HFFc6 (cell line): ENCODE measurements at regions not wholly inside any gene's neighbourhood (a gene's known extent, or its start where the extent isn't known, plus 50 kb on each side); places are given as distances from the start of the nearest gene placed in this dataset.

Experiments
- DNase-seq: peaks from one replicate; pipeline ENCODE4 v3.0.0-alpha.2; 2018
- H3K27ac Mint-ChIP-seq: 2 replicates; pipeline ENCODE4 v1.8.0; 2020; ENCODE audit warnings: mild to moderate bottlenecking, mixed read lengths
- H3K27me3 Mint-ChIP-seq: 2 replicates; pipeline ENCODE4 v1.8.0; 2021; ENCODE audit warnings: mild to moderate bottlenecking, moderate library complexity, mixed read lengths; ENCODE audit not compliant: insufficient read depth
- H3K36me3 Mint-ChIP-seq: 2 replicates; pipeline ENCODE4 v1.8.0; 2021; ENCODE audit warnings: low read depth, mixed read lengths
- H3K4me1 Mint-ChIP-seq: 2 replicates; pipeline ENCODE4 v1.8.0; 2020; ENCODE audit warnings: low read depth, mixed read lengths
- H3K4me3 Mint-ChIP-seq: 2 replicates; pipeline ENCODE4 v1.8.0; 2020; ENCODE audit warnings: mild to moderate bottlenecking, moderate library complexity, mixed read lengths
- H3K9me3 Mint-ChIP-seq: 2 replicates; pipeline ENCODE4 v1.8.0; 2020; ENCODE audit warnings: mild to moderate bottlenecking, mixed read lengths
- CTCF ChIP-seq: fragments of 200-600 bp; sonication (generic); IDR thresholded peaks from 2 replicates; pipeline ENCODE4 v1.5.0; 2021; ENCODE audit warnings: antibody characterized with exemption, mild to moderate bottlenecking

DNA sequence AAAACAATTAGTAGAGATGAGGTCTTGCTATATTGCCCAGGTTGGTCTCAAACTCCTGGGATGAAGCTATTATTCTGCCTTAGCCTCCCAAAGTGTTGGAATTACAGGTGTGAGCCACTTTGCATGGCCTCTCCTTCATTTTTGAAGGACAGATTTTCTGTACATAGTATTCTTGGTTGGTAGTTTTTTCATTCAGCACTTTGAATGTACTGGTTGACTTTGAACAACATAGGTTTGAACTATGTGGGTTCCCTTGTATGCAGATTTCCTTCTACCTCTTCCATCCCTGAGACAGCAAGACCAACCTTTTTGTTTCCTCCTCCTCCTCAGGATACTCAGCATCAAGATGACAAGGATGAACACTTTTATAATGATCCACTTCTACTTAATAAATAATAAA lies 436.4 kb downstream of the QKI start:
- no peaks in the 10 kb centered on the region; the same call in 1 of the 2 replicates for H3K27me3 Mint-ChIP-seq
- H3K36me3 Mint-ChIP-seq, result no peaks in the 10 kb centered on the region
- no peak for TF ChIP-seq CTCF
- H3K4me1 Mint-ChIP-seq, result no peaks in the 10 kb centered on the region
- H3K9me3 Mint-ChIP-seq, result peaks cover 15% of the 10 kb centered on the region
- H3K27ac Mint-ChIP-seq, result no peak overlapping the region
- H3K4me3 Mint-ChIP-seq, result no peak overlapping the region
- no peak for DNase-seq

DNA sequence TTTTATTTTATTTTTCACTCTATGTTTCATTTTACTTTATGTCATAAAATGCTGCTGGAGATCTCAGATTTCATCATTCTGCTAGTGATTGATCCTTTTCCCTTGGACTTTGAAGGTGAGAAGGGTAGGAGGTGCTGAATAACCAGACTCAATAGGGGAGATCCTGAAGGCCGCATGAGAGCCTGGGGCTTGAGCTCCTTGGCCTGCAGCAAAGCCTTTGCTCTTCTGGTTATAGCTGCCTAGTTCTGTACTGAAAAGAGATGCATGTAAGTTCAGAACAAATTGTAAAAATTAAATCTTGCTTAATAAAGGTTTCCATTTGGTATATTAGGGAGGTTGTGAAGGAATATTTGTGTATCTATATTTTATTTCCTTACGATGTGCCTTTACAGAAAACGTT lies 430.2 kb downstream of the QKI start:
- H3K36me3 Mint-ChIP-seq, result peaks cover 11% of the 10 kb centered on the region; the same call in 1 of the 2 replicates
- H3K9me3 Mint-ChIP-seq, result peaks cover 17% of the 10 kb centered on the region
- DNase-seq, result no peak
- TF ChIP-seq CTCF, result no peak
- no peak overlapping the region for H3K4me3 Mint-ChIP-seq
- H3K27me3 Mint-ChIP-seq, result peaks cover 8% of the 10 kb centered on the region
- no peaks in the 10 kb centered on the region for H3K4me1 Mint-ChIP-seq
- no peak overlapping the region for H3K27ac Mint-ChIP-seq

DNA sequence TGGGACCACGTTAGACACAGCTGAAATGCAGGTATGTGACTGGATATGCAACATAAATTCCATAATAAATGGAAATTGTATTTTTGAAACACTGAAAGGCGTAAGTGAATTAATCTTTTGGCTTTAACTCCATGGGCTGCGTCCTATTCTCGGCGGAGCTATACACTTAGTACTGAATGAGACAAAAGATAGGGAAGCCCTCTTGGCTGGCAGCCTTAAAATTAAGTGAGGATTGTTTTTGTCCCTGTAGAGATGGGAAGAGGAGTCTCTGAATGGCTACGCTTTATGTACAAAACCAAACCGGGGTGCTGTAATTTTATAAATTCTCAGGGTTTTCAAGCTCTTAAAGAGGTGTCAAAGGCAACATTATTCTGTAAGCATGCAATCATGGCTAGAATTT lies 429.8 kb downstream of the QKI start:
- TF ChIP-seq CTCF, result no peak
- H3K27me3 Mint-ChIP-seq, result peaks cover 8% of the 10 kb centered on the region

DNA sequence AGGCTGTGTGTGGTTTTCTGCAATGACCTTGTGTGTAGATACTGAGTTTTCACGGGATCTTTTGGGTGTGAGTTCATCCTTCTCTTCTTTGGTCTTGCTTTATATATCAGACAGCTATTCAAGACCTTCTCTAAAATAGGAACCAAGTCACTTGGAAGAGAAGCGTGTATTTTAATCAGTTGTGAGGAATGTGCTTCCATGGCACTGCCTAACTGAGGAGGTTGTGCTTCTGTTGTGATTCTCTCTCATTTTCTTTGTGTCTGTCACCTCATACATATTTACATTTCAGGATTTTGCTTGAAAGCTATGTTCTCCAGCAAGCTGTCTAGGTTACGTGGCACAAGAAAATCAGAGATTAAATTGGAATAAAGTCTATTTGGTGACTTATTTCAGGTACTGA lies 428.7 kb downstream of the QKI start:
- Mint-ChIP-seq H3K36me3 (peaks cover 11% of the 10 kb centered on the region; the same call in 1 of the 2 replicates), H3K4me1 (no peaks in the 10 kb centered on the region), H3K27ac (no peak overlapping the region), H3K9me3 (peaks cover 13% of the 10 kb centered on the region), H3K4me3 (no peak overlapping the region), H3K27me3 (peaks cover 8% of the 10 kb centered on the region)
- no peak for DNase-seq
- TF ChIP-seq CTCF, result no peak

More for the DNA sequence above, 429.8 kb downstream of the QKI start:
- Mint-ChIP-seq H3K9me3 (peaks cover 15% of the 10 kb centered on the region), H3K4me1 (no peaks in the 10 kb centered on the region), H3K4me3 (no peak overlapping the region), H3K36me3 (peaks cover 11% of the 10 kb centered on the region; the same call in 1 of the 2 replicates), H3K27ac (no peak overlapping the region)
- no peak for DNase-seq

DNA sequence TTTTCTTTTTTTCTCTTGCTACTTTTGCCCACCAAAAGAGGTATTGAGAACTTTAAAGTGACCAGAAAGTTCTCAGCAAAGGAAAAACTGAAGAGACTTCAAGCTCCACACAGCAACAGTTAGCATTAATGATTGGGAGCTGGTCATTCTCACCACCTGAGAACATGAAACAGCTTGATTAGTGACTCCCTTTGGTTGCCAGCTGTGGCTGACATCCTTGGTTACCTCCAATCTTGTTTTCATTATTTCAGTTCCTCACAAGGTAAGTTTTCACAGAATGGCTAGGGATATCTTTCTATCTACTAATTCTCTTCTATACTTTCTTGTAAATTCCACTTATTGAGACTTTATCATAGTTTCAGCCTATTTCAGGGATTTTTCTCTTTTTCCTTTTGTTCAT lies 427.9 kb downstream of the QKI start:
- Mint-ChIP-seq H3K4me3 (no peak overlapping the region), H3K9me3 (peaks cover 13% of the 10 kb centered on the region), H3K4me1 (peaks cover 4% of the 10 kb centered on the region; the same call in 1 of the 2 replicates), H3K36me3 (peaks cover 11% of the 10 kb centered on the region; the same call in 1 of the 2 replicates), H3K27ac (no peak overlapping the region), H3K27me3 (peaks cover 8% of the 10 kb centered on the region)
- no peak for TF ChIP-seq CTCF
- no peak for DNase-seq

DNA sequence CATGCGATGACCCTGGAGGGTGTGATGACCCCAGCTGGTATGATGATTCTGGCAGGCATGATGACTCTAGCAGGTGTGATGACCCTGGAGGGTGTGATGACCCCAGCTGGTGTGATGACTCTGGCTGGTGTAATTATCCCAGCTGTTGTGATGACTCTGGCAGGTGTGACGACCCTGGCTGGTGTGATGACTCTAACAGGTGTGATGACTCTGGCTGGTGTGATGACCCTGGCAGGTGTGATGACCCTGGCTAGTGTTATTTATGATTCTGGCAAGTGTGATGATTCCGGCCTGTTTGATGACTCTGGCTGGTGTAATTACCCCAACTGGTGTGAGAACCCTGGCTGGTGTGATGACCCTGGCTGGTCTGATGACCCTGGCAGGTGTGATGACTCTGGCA lies 427.2 kb downstream of the QKI start:
- H3K4me3 Mint-ChIP-seq, result no peak overlapping the region
- TF ChIP-seq CTCF, result no peak
- peaks cover 7% of the 10 kb centered on the region; the same call in 1 of the 2 replicates for H3K4me1 Mint-ChIP-seq

More for the DNA sequence above, 427.2 kb downstream of the QKI start:
- Mint-ChIP-seq H3K27ac (no peak overlapping the region), H3K27me3 (peaks cover 8% of the 10 kb centered on the region), H3K36me3 (peaks cover 11% of the 10 kb centered on the region; the same call in 1 of the 2 replicates), H3K9me3 (peaks cover 13% of the 10 kb centered on the region)
- DNase-seq, result no peak
